ENCODE measurements at regions not wholly inside any gene's neighbourhood (a gene's known extent, or its start where the extent isn't known, plus 50 kb on each side); places are given as distances from the start of the nearest gene placed in this dataset.
"Not testable (repeated sequence)": the region's sequence is repeated elsewhere in the genome, so short reads cannot be mapped to it uniquely, and the experiment has no call there.

GRCh38 chr13:44867825-44868224 is 121.4 kb downstream of the NUFIP1 start:
- no peak for DNase-seq (ENCODE audit: insufficient read length)
- FAIRE-seq: no peak
- TF ChIP-seq TAF1 (IDR thresholded peaks at IDR 0.05; ENCODE audit: borderline replicate concordance, low read depth, low read length) (no peak), POLR2A (IDR thresholded peaks at IDR 0.05; ENCODE audit: low read depth, low read length) (no peak), POLR2AphosphoS5 (IDR thresholded peaks at IDR 0.05; ENCODE audit: low read depth, low read length) (no peak)

- no peak for TF ChIP-seq POLR2A (IDR thresholded peaks at IDR 0.05; ENCODE audit: low read depth, low read length)
- no peak for TF ChIP-seq POLR2AphosphoS5 (IDR thresholded peaks at IDR 0.05; ENCODE audit: low read depth, low read length)
- TF ChIP-seq TAF1 (IDR thresholded peaks at IDR 0.05; ENCODE audit: borderline replicate concordance, low read depth, low read length): no peak
- FAIRE-seq (no peak), DNase-seq (ENCODE audit: insufficient read length) (no peak)
Observed at GRCh38 chr13:44866411-44866911, 122.8 kb downstream of the NUFIP1 start.

GRCh38 chr13:44865722-44866410 is 123.4 kb downstream of the NUFIP1 start:
- FAIRE-seq: no peak
- no peak for DNase-seq (ENCODE audit: insufficient read length)
- TF ChIP-seq POLR2A (IDR thresholded peaks at IDR 0.05; ENCODE audit: low read depth, low read length) (no peak), TAF1 (IDR thresholded peaks at IDR 0.05; ENCODE audit: borderline replicate concordance, low read depth, low read length) (no peak), POLR2AphosphoS5 (IDR thresholded peaks at IDR 0.05; ENCODE audit: low read depth, low read length) (no peak)

GRCh38 chr13:44863641-44864040 is 125.6 kb downstream of the NUFIP1 start:
- not testable (repeated sequence) for DNase-seq (ENCODE audit: insufficient read length); FAIRE-seq

GRCh38 chr13:44860454-44860853 is 128.8 kb downstream of the NUFIP1 start:
- no peak for DNase-seq (ENCODE audit: insufficient read length)
- no peak for FAIRE-seq
- no peak for TF ChIP-seq TAF1 (IDR thresholded peaks at IDR 0.05; ENCODE audit: borderline replicate concordance, low read depth, low read length)
- TF ChIP-seq POLR2A (IDR thresholded peaks at IDR 0.05; ENCODE audit: low read depth, low read length): no peak
- no peak for TF ChIP-seq POLR2AphosphoS5 (IDR thresholded peaks at IDR 0.05; ENCODE audit: low read depth, low read length)

- DNase-seq (ENCODE audit: insufficient read length) (no peak), FAIRE-seq (no peak)
- TF ChIP-seq POLR2A (IDR thresholded peaks at IDR 0.05; ENCODE audit: low read depth, low read length): no peak
- TF ChIP-seq POLR2AphosphoS5 (IDR thresholded peaks at IDR 0.05; ENCODE audit: low read depth, low read length): no peak
- TF ChIP-seq TAF1 (IDR thresholded peaks at IDR 0.05; ENCODE audit: borderline replicate concordance, low read depth, low read length): no peak
Observed at GRCh38 chr13:44857736-44858135, 131.5 kb downstream of the NUFIP1 start.

- DNase-seq (ENCODE audit: insufficient read length) (no peak), FAIRE-seq (no peak)
- no peak for TF ChIP-seq TAF1 (IDR thresholded peaks at IDR 0.05; ENCODE audit: borderline replicate concordance, low read depth, low read length)
- TF ChIP-seq POLR2AphosphoS5 (IDR thresholded peaks at IDR 0.05; ENCODE audit: low read depth, low read length): no peak
- TF ChIP-seq POLR2A (IDR thresholded peaks at IDR 0.05; ENCODE audit: low read depth, low read length): no peak
Observed at GRCh38 chr13:44857061-44857460, 132.2 kb downstream of the NUFIP1 start.

- FAIRE-seq (no peak), DNase-seq (ENCODE audit: insufficient read length) (no peak)
- no peak for TF ChIP-seq TAF1 (IDR thresholded peaks at IDR 0.05; ENCODE audit: borderline replicate concordance, low read depth, low read length)
Observed at GRCh38 chr13:44855860-44856259, 133.4 kb downstream of the NUFIP1 start.

GRCh38 chr13:44854313-44855060 is 134.8 kb downstream of the NUFIP1 start:
- TF ChIP-seq TAF1 (IDR thresholded peaks at IDR 0.05; ENCODE audit: borderline replicate concordance, low read depth, low read length) (no peak), POLR2AphosphoS5 (IDR thresholded peaks at IDR 0.05; ENCODE audit: low read depth, low read length) (no peak), POLR2A (IDR thresholded peaks at IDR 0.05; ENCODE audit: low read depth, low read length) (no peak)
- DNase-seq (ENCODE audit: insufficient read length): no peak
- no peak for FAIRE-seq

GRCh38 chr13:44853641-44854040 is 135.6 kb downstream of the NUFIP1 start:
- DNase-seq (ENCODE audit: insufficient read length) (no peak), FAIRE-seq (no peak)
- no peak for TF ChIP-seq TAF1 (IDR thresholded peaks at IDR 0.05; ENCODE audit: borderline replicate concordance, low read depth, low read length)
- no peak for TF ChIP-seq POLR2AphosphoS5 (IDR thresholded peaks at IDR 0.05; ENCODE audit: low read depth, low read length)
- TF ChIP-seq POLR2A (IDR thresholded peaks at IDR 0.05; ENCODE audit: low read depth, low read length): no peak

- DNase-seq (ENCODE audit: insufficient read length) (no peak), FAIRE-seq (no peak)
- no peak for TF ChIP-seq POLR2A (IDR thresholded peaks at IDR 0.05; ENCODE audit: low read depth, low read length)
Observed at GRCh38 chr13:44848920-44849676, 140.2 kb downstream of the NUFIP1 start.

- not testable (repeated sequence) for DNase-seq (ENCODE audit: insufficient read length); FAIRE-seq
Observed at GRCh38 chr13:44845281-44846058, 143.8 kb downstream of the NUFIP1 start.
